Neural progenitor cell (in vitro differentiated cells): ENCODE measurements at regions not wholly inside any gene's neighbourhood (a gene's known extent, or its start where the extent isn't known, plus 50 kb on each side); places are given as distances from the start of the nearest gene placed in this dataset.

Experiments used
- DNase-seq: peaks from one replicate; pipeline ENCODE4 v3.0.0-alpha.2; 2016; ENCODE audit warnings: low spot score
- H2AFZ ChIP-seq: fragments of 200-600 bp; sonication (generic); replicated peaks from 2 replicates; pipeline ENCODE4 v1.6.1; 2016; ENCODE audit warnings: antibody characterized with exemption
- H3F3A ChIP-seq: fragments of 200-600 bp; sonication (generic); 2 replicates; pipeline ENCODE4 v1.6.1; 2016; ENCODE audit warnings: antibody characterized with exemption, low read depth
- H3K27ac ChIP-seq: fragments of 200-600 bp; sonication (generic); 2 replicates; pipeline ENCODE4 v1.5.1; 2016; ENCODE audit warnings: mild to moderate bottlenecking
- H3K27me3 ChIP-seq: fragments of 200-600 bp; sonication (generic); 2 replicates; pipeline ENCODE4 v1.6.1; 2016; ENCODE audit warnings: mild to moderate bottlenecking, moderate library complexity
- H3K36me3 ChIP-seq: fragments of 200-600 bp; sonication (generic); 2 replicates; pipeline ENCODE4 v1.5.1; 2016
- H3K4me1 ChIP-seq: fragments of 200-600 bp; sonication (generic); 2 replicates; pipeline ENCODE4 v1.6.1; 2016; ENCODE audit warnings: mixed run types
- H3K4me2 ChIP-seq: fragments of 200-600 bp; sonication (generic); 2 replicates; pipeline ENCODE4 v1.6.1; 2016
- H3K4me3 ChIP-seq: fragments of 200-600 bp; sonication (generic); 2 replicates; pipeline ENCODE4 v1.5.1; 2016
- H3K79me2 ChIP-seq: fragments of 200-600 bp; sonication (generic); 2 replicates; pipeline ENCODE4 v1.6.1; 2016; ENCODE audit warnings: low read depth
- H3K9ac ChIP-seq: fragments of 200-600 bp; sonication (generic); 2 replicates; pipeline ENCODE4 v1.6.1; 2016
- H3K9me3 ChIP-seq: fragments of 200-600 bp; sonication (generic); 2 replicates; pipeline ENCODE4 v1.5.1; 2016; ENCODE audit warnings: low read depth
- H4K20me1 ChIP-seq: fragments of 200-600 bp; sonication (generic); 2 replicates; pipeline ENCODE4 v1.6.1; 2016; ENCODE audit warnings: low read depth
- H3K27ac Mint-ChIP-seq: 3 replicates; pipeline ENCODE4 v1.8.0; 2021; ENCODE audit warnings: mixed read lengths
- H3K27me3 Mint-ChIP-seq: 2 replicates; pipeline ENCODE4 v1.8.0; 2022; ENCODE audit warnings: low read depth, mild to moderate bottlenecking, inconsistent platforms, moderate library complexity, mixed read lengths; ENCODE audit not compliant: insufficient read depth
- H3K36me3 Mint-ChIP-seq: 3 replicates; pipeline ENCODE4 v1.8.0; 2021; ENCODE audit warnings: mixed read lengths
- H3K4me1 Mint-ChIP-seq: 3 replicates; pipeline ENCODE4 v1.8.0; 2021; ENCODE audit warnings: mixed read lengths
- H3K4me3 Mint-ChIP-seq: 3 replicates; pipeline ENCODE4 v1.8.0; 2021; ENCODE audit warnings: mild to moderate bottlenecking, moderate library complexity, mixed read lengths
- H3K9me3 Mint-ChIP-seq: 3 replicates; pipeline ENCODE4 v1.8.0; 2020; ENCODE audit warnings: mixed read lengths
- CTCF ChIP-seq: fragments of 200-600 bp; sonication (generic); IDR thresholded peaks from 2 replicates; pipeline ENCODE4 v1.5.1; 2017; ENCODE audit warnings: antibody characterized with exemption, mild to moderate bottlenecking
- EZH2 ChIP-seq: fragments of 200-600 bp; sonication (generic); IDR thresholded peaks from 2 replicates; pipeline ENCODE4 v1.6.1; 2017; ENCODE audit warnings: antibody characterized with exemption, mild to moderate bottlenecking, moderate library complexity
- EZH2phosphoT487 ChIP-seq: fragments of 200-600 bp; sonication (generic); IDR thresholded peaks from 2 replicates; pipeline ENCODE4 v1.6.1; 2017; ENCODE audit warnings: antibody characterized with exemption

GRCh38 chr9:90998573-90998972 is 197.0 kb downstream of the SYK start:
- no peaks in the 10 kb centered on the region for H3K36me3 ChIP-seq
- TF ChIP-seq EZH2 (no peak), CTCF (no peak), EZH2phosphoT487 (no peak)
- H3K9me3 ChIP-seq: no peaks in the 10 kb centered on the region
- no peaks in the 10 kb centered on the region for H3K27me3 ChIP-seq
- H3K4me2 ChIP-seq: no peak overlapping the region
- no peaks in the 10 kb centered on the region for H3K79me2 ChIP-seq
- H3K4me1 Mint-ChIP-seq: no peaks in the 10 kb centered on the region
- no peak for DNase-seq
- peaks cover 13% of the 10 kb centered on the region for H3K9me3 Mint-ChIP-seq
- H3K27ac ChIP-seq: no peak overlapping the region
- H3K4me1 ChIP-seq: no peaks in the 10 kb centered on the region
- peaks cover 2% of the 10 kb centered on the region for H3K27me3 Mint-ChIP-seq
- H3K4me3 ChIP-seq: no peak overlapping the region
- H2AFZ ChIP-seq: no peak overlapping the region
- no peak overlapping the region for H3K27ac Mint-ChIP-seq
- H3K4me3 Mint-ChIP-seq: no peak overlapping the region
- no peaks in the 10 kb centered on the region for H3F3A ChIP-seq
- H3K9ac ChIP-seq: no peak overlapping the region
- no peaks in the 10 kb centered on the region for H4K20me1 ChIP-seq
- no peaks in the 10 kb centered on the region for H3K36me3 Mint-ChIP-seq

- Histone ChIP-seq H3K9ac (no peak overlapping the region), H3K79me2 (no peaks in the 10 kb centered on the region), H3K27me3 (no peaks in the 10 kb centered on the region), H4K20me1 (no peaks in the 10 kb centered on the region), H3K9me3 (no peaks in the 10 kb centered on the region), H3K27ac (no peak overlapping the region), H3K4me2 (no peak overlapping the region), H2AFZ (no peak overlapping the region), H3K36me3 (no peaks in the 10 kb centered on the region), H3K4me3 (no peak overlapping the region), H3F3A (no peaks in the 10 kb centered on the region), H3K4me1 (no peaks in the 10 kb centered on the region)
- peaks cover 11% of the 10 kb centered on the region for H3K9me3 Mint-ChIP-seq
- H3K27me3 Mint-ChIP-seq: peaks cover 5% of the 10 kb centered on the region
- TF ChIP-seq CTCF (no peak), EZH2phosphoT487 (no peak), EZH2 (no peak)
- H3K4me1 Mint-ChIP-seq: no peaks in the 10 kb centered on the region
- no peak overlapping the region for H3K27ac Mint-ChIP-seq
- no peaks in the 10 kb centered on the region for H3K36me3 Mint-ChIP-seq
- DNase-seq: no peak
- H3K4me3 Mint-ChIP-seq: no peak overlapping the region
Measured at GRCh38 chr9:90999425-91000397, 198.1 kb downstream of the SYK start.

GRCh38 chr9:91001146-91001611 is 199.6 kb downstream of the SYK start:
- Histone ChIP-seq H3K4me1 (no peaks in the 10 kb centered on the region), H3K9me3 (no peaks in the 10 kb centered on the region), H3K27me3 (no peaks in the 10 kb centered on the region), H4K20me1 (no peaks in the 10 kb centered on the region), H3K9ac (no peak overlapping the region), H3K4me3 (no peak overlapping the region), H3K27ac (no peak overlapping the region), H3F3A (no peaks in the 10 kb centered on the region), H2AFZ (no peak overlapping the region), H3K36me3 (no peaks in the 10 kb centered on the region), H3K79me2 (no peaks in the 10 kb centered on the region), H3K4me2 (no peak overlapping the region)
- no peak overlapping the region for H3K27ac Mint-ChIP-seq
- H3K36me3 Mint-ChIP-seq: no peaks in the 10 kb centered on the region
- no peak overlapping the region for H3K4me3 Mint-ChIP-seq
- no peak for TF ChIP-seq CTCF
- no peak for TF ChIP-seq EZH2
- no peak for TF ChIP-seq EZH2phosphoT487
- H3K27me3 Mint-ChIP-seq: peaks cover 5% of the 10 kb centered on the region
- no peaks in the 10 kb centered on the region for H3K4me1 Mint-ChIP-seq
- no peak for DNase-seq
- peaks cover 9% of the 10 kb centered on the region for H3K9me3 Mint-ChIP-seq
